ENCODE measurements at regions not wholly inside any gene's neighbourhood (a gene's known extent, or its start where the extent isn't known, plus 50 kb on each side); places are given as distances from the start of the nearest gene placed in this dataset.

GRCh38 chr7:155901176-155901575, 88.9 kb upstream of the SHH start:
- no peak for FAIRE-seq

GRCh38 chr7:155899596-155899995, 87.3 kb upstream of the SHH start:
- no peak for FAIRE-seq

GRCh38 chr7:155897758-155898386, 85.6 kb upstream of the SHH start:
- FAIRE-seq: no peak

GRCh38 chr7:155896531-155897263, 84.4 kb upstream of the SHH start:
- FAIRE-seq: no peak

- FAIRE-seq: no peak
These were observed 81.4 kb upstream of the SHH start for GRCh38 chr7:155893664-155894063.

- no peak for FAIRE-seq
These were observed 80.9 kb upstream of the SHH start for GRCh38 chr7:155893176-155893575.

GRCh38 chr7:155889636-155890511, 77.6 kb upstream of the SHH start:
- no peak for FAIRE-seq

GRCh38 chr7:155887174-155887525, 74.9 kb upstream of the SHH start:
- FAIRE-seq: no peak

GRCh38 chr7:155886391-155887173, 74.3 kb upstream of the SHH start:
- no peak for FAIRE-seq

GRCh38 chr7:155885167-155886155, 73.2 kb upstream of the SHH start:
- no peak for FAIRE-seq

GRCh38 chr7:155884225-155885166, 72.2 kb upstream of the SHH start:
- FAIRE-seq: no peak

GRCh38 chr7:155883491-155884224, 71.4 kb upstream of the SHH start:
- FAIRE-seq: no peak

- FAIRE-seq: no peak
These were observed 70.3 kb upstream of the SHH start for GRCh38 chr7:155882596-155882995.

GRCh38 chr7:155881471-155882350, 69.4 kb upstream of the SHH start:
- FAIRE-seq: no peak

- FAIRE-seq: no peak
These were observed 68.5 kb upstream of the SHH start for GRCh38 chr7:155880721-155881120.

GRCh38 chr7:155879592-155879991, 67.3 kb upstream of the SHH start:
- no peak for FAIRE-seq

GRCh38 chr7:155878674-155879073, 66.4 kb upstream of the SHH start:
- no peak for FAIRE-seq

- no peak for FAIRE-seq
These were observed 66.0 kb upstream of the SHH start for GRCh38 chr7:155878250-155878649.

GRCh38 chr7:155877167-155877566, 64.9 kb upstream of the SHH start:
- FAIRE-seq: no peak
